Lung (tissue), 11 donors: ENCODE measurements at regions not wholly inside any gene's neighbourhood (a gene's known extent, or its start where the extent isn't known, plus 50 kb on each side); places are given as distances from the start of the nearest gene placed in this dataset.

Source experiments
- ATAC-seq: fragments of 200-7000 bp; cut with Tn5 transposase; one replicate; pipeline ENCODE4 v1.9.1; 2020; ENCODE audit warnings: moderate number of reproducible peaks; ENCODE audit not compliant: insufficient read depth, low FRiP score
- DNase-seq, 3 donors: peaks; one replicate each; pipeline ENCODE4 v3.0.0-alpha.2; 2013 to 2017
- H3K27ac ChIP-seq, 2 donors: one replicate each; pipeline ENCODE4 v1.5.1; 2013; ENCODE audit warnings: mild to moderate bottlenecking in 2 of 2, moderate library complexity in 2 of 2, control low read depth in 1 of 2, inconsistent platforms in 1 of 2, low read depth in 1 of 2, low read length in 1 of 2
- H3K27me3 ChIP-seq, 3 donors: one replicate each; pipeline ENCODE4 v1.5.1; 2013; ENCODE audit warnings: low read length in 2 of 3; ENCODE audit not compliant: control insufficient read depth in 3 of 3, insufficient read depth in 3 of 3
- H3K36me3 ChIP-seq, 4 donors: one replicate each; pipeline ENCODE4 v1.5.1; 2013; ENCODE audit warnings: low read length in 4 of 4, mild to moderate bottlenecking in 1 of 4, moderate library complexity in 1 of 4; ENCODE audit not compliant: control insufficient read depth in 4 of 4, insufficient read depth in 4 of 4
- H3K4me1 ChIP-seq, 5 donors: one replicate each; pipeline ENCODE4 v1.5.1; 2013; ENCODE audit warnings: low read length in 5 of 5, mild to moderate bottlenecking in 2 of 5, moderate library complexity in 1 of 5; ENCODE audit not compliant: control insufficient read depth in 5 of 5, insufficient read depth in 5 of 5
- H3K4me3 ChIP-seq: one replicate; pipeline ENCODE4 v1.5.1; 2013; ENCODE audit warnings: mild to moderate bottlenecking, control low read depth, moderate library complexity
- H3K9ac ChIP-seq, 2 donors: one replicate each; pipeline ENCODE4 v1.5.1; 2013; ENCODE audit warnings: low read length in 2 of 2, control low read depth in 1 of 2; ENCODE audit not compliant: insufficient read depth in 1 of 2
- H3K9me3 ChIP-seq, 4 donors: one replicate each; pipeline ENCODE4 v1.5.1; 2013; ENCODE audit warnings: low read length in 3 of 4, mild to moderate bottlenecking in 1 of 4, moderate library complexity in 1 of 4; ENCODE audit not compliant: control insufficient read depth in 4 of 4, insufficient read depth in 3 of 4
- CTCF ChIP-seq: IDR thresholded peaks from 2 replicates; pipeline ENCODE4 v1.5.1; 2012; ENCODE audit warnings: mild to moderate bottlenecking; ENCODE audit errors: control extremely low read depth, extremely low read depth
- WGBS, 2 donors: extraction: QIAGEN DNeasy Blood & Tissue Kit; methylation state at CpG; one replicate each; pipeline ENCODE4 v1.1.7; 2013; 5-methylcytosine and 5-hydroxymethylcytosine counted together
- donor health status: control.
- donor health status: control.
- donor health status: Bipolar disorder and iron deficiency.
- donor health status: healthy.
- donor health status: DM: yes; HTN: yes; CAD: no.

GRCh38 chr7:17706734-17707133 lies 233.6 kb downstream of the SNX13 start:
- Histone ChIP-seq H3K9ac (no peak overlapping the region), H3K4me3 (no peak overlapping the region), H3K9me3 (no peaks in the 10 kb centered on the region), H3K36me3 (no peaks in the 10 kb centered on the region), H3K27ac (no peak overlapping the region), H3K4me1 (no peaks in the 10 kb centered on the region), H3K27me3 (no peaks in the 10 kb centered on the region)
- peak; percentile 31 for TF ChIP-seq CTCF
- ATAC-seq (peak; percentile 77), DNase-seq (peak; percentile 48 to 71 (median 55))
- 21 to 27% methylated on average over 3 of the region's 3 CpGs for WGBS, 2 donors

GRCh38 chr7:17709127-17709526 lies 231.2 kb downstream of the SNX13 start:
- Histone ChIP-seq H3K9ac (no peak overlapping the region), H3K9me3 (no peaks in the 10 kb centered on the region), H3K27me3 (no peaks in the 10 kb centered on the region), H3K27ac (no peak overlapping the region), H3K4me3 (no peak overlapping the region), H3K36me3 (no peaks in the 10 kb centered on the region), H3K4me1 (no peaks in the 10 kb centered on the region)
- DNase-seq (no peak), ATAC-seq (no peak)
- no peak for TF ChIP-seq CTCF
- WGBS, 2 donors: 59% methylated on average over 1 of the region's 1 CpG

DNA sequence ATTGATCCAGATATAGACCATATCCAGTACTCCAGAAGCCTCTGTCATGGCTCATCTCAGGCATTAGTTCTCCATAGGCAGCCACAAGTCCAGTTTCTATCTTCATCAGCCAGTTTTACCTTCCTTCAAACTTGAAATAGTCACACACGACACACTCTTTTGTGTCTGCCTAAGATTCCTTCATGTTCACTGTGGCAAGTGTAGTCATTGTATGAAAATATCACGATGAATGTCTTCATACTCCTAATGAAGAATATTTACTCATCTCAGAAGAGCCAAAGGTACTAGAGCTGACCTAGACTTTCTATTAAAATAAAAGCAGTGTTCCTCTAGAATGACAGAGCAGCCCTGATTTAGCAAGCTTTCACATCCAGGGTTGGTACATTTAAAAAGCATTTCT lies 230.7 kb downstream of the SNX13 start:
- WGBS, 2 donors: 83 to 92% methylated on average over 2 of the region's 2 CpGs
- no peak overlapping the region for H3K27ac ChIP-seq
- no peak for TF ChIP-seq CTCF
- H3K9me3 ChIP-seq: no peaks in the 10 kb centered on the region
- H3K9ac ChIP-seq: no peak overlapping the region
- H3K36me3 ChIP-seq: no peaks in the 10 kb centered on the region
- no peaks in the 10 kb centered on the region for H3K4me1 ChIP-seq
- H3K4me3 ChIP-seq: no peak overlapping the region
- H3K27me3 ChIP-seq: no peaks in the 10 kb centered on the region
- DNase-seq (no peak), ATAC-seq (no peak)

DNA sequence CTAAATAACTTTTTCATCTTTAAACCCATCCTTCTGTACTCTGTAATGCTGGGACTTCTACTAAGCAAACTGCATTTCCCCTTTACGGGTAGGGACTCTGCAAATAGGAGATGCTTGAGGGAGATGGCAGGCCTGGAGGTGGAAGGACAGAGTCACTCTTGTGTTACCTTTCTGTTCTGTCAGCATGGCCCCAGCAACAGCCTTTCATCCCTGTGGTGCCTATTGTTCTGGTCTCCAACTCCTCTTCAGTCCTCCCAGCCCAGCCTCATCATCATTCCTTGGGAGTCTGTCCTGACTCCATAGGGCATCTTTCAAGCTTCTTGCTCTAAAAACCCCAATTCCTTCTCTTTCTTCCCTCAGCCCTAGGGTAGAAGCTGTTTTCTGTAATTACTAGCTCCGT lies 230.0 kb downstream of the SNX13 start:
- no peak for DNase-seq
- Histone ChIP-seq H3K9ac (no peak overlapping the region), H3K4me1 (no peaks in the 10 kb centered on the region), H3K9me3 (no peaks in the 10 kb centered on the region), H3K4me3 (no peak overlapping the region), H3K27ac (no peak overlapping the region), H3K36me3 (no peaks in the 10 kb centered on the region), H3K27me3 (no peaks in the 10 kb centered on the region)
- 90% methylated on average over 2 of the region's 2 CpGs for WGBS, 2 donors
- ATAC-seq: no peak
- no peak for TF ChIP-seq CTCF
